Parathyroid adenoma (tissue), 2 donors: ENCODE measurements at regions not wholly inside any gene's neighbourhood (a gene's known extent, or its start where the extent isn't known, plus 50 kb on each side); places are given as distances from the start of the nearest gene placed in this dataset.

Source experiments
- H2AFZ ChIP-seq: fragments of 300-600 bp; sonication (generic); one replicate; pipeline ENCODE4 v1.7.0; 2017; ENCODE audit warnings: antibody characterized with exemption, mild to moderate bottlenecking
- H3K27ac ChIP-seq: fragments of 300-600 bp; sonication (generic); one replicate; pipeline ENCODE4 v1.7.0; 2017
- H3K27me3 ChIP-seq: fragments of 300-600 bp; sonication (generic); one replicate; pipeline ENCODE4 v1.7.0; 2017; ENCODE audit warnings: low read length; ENCODE audit not compliant: control insufficient read depth, insufficient read depth
- H3K36me3 ChIP-seq: fragments of 300-600 bp; sonication (generic); one replicate; pipeline ENCODE4 v1.7.0; 2017; ENCODE audit warnings: low read length; ENCODE audit not compliant: control insufficient read depth, insufficient read depth
- H3K4me1 ChIP-seq: fragments of 300-600 bp; sonication (generic); one replicate; pipeline ENCODE4 v1.7.0; 2017; ENCODE audit warnings: control low read depth
- H3K4me2 ChIP-seq: fragments of 300-600 bp; sonication (generic); one replicate; pipeline ENCODE4 v1.7.0; 2017; ENCODE audit warnings: low read length
- H3K4me3 ChIP-seq: fragments of 300-600 bp; sonication (generic); one replicate; pipeline ENCODE4 v1.7.0; 2017; ENCODE audit warnings: low read depth, low read length
- H3K79me2 ChIP-seq: fragments of 300-600 bp; sonication (generic); one replicate; pipeline ENCODE4 v1.7.0; 2017; ENCODE audit warnings: control low read depth
- H3K9ac ChIP-seq: fragments of 300-600 bp; sonication (generic); one replicate; pipeline ENCODE4 v1.7.0; 2017; ENCODE audit warnings: mild to moderate bottlenecking
- H3K9me3 ChIP-seq: fragments of 300-600 bp; sonication (generic); one replicate; pipeline ENCODE4 v1.7.0; 2017; ENCODE audit warnings: low read length; ENCODE audit not compliant: control insufficient read depth
- CTCF ChIP-seq: fragments of 300-600 bp; sonication (generic); IDR thresholded peaks from one replicate; pipeline ENCODE4 v1.7.0; 2017; ENCODE audit warnings: antibody characterized with exemption, mild to moderate bottlenecking
- donor health status: primary hyperparathyroidism.

- H2AFZ ChIP-seq: no peak overlapping the region
- H3K4me1 ChIP-seq: no peaks in the 10 kb centered on the region
- H3K9ac ChIP-seq: no peak overlapping the region
- no peaks in the 10 kb centered on the region for H3K79me2 ChIP-seq
- no peak overlapping the region for H3K4me3 ChIP-seq
- no peaks in the 10 kb centered on the region for H3K27me3 ChIP-seq
- H3K4me2 ChIP-seq: no peak overlapping the region
- TF ChIP-seq CTCF: no peak
- no peaks in the 10 kb centered on the region for H3K9me3 ChIP-seq
- no peak overlapping the region for H3K27ac ChIP-seq
- no peaks in the 10 kb centered on the region for H3K36me3 ChIP-seq
Observed at GRCh38 chr12:114990381-114990780, 306.4 kb upstream of the TBX3 start.

GRCh38 chr12:114986849-114987248, 302.9 kb upstream of the TBX3 start:
- Histone ChIP-seq H3K9me3 (no peaks in the 10 kb centered on the region), H3K79me2 (no peaks in the 10 kb centered on the region), H3K4me2 (no peak overlapping the region), H3K9ac (no peak overlapping the region), H3K27ac (no peak overlapping the region), H3K4me1 (no peaks in the 10 kb centered on the region), H3K36me3 (no peaks in the 10 kb centered on the region), H2AFZ (no peak overlapping the region), H3K4me3 (no peak overlapping the region), H3K27me3 (no peaks in the 10 kb centered on the region)
- TF ChIP-seq CTCF: no peak

GRCh38 chr12:114986178-114986714, 302.3 kb upstream of the TBX3 start:
- no peak overlapping the region for H3K4me3 ChIP-seq
- H3K4me1 ChIP-seq: no peaks in the 10 kb centered on the region
- no peaks in the 10 kb centered on the region for H3K9me3 ChIP-seq
- no peaks in the 10 kb centered on the region for H3K79me2 ChIP-seq
- no peak overlapping the region for H3K9ac ChIP-seq
- no peak overlapping the region for H3K4me2 ChIP-seq
- H3K27me3 ChIP-seq: no peaks in the 10 kb centered on the region
- H2AFZ ChIP-seq: no peak overlapping the region
- no peaks in the 10 kb centered on the region for H3K36me3 ChIP-seq
- TF ChIP-seq CTCF: no peak
- H3K27ac ChIP-seq: no peak overlapping the region

GRCh38 chr12:114984634-114985061, 300.7 kb upstream of the TBX3 start:
- Histone ChIP-seq H3K27ac (no peak overlapping the region), H3K79me2 (no peaks in the 10 kb centered on the region), H3K36me3 (no peaks in the 10 kb centered on the region), H3K9me3 (no peaks in the 10 kb centered on the region), H3K4me1 (no peaks in the 10 kb centered on the region), H3K4me3 (no peak overlapping the region), H3K9ac (no peak overlapping the region), H2AFZ (no peak overlapping the region), H3K27me3 (no peaks in the 10 kb centered on the region), H3K4me2 (no peak overlapping the region)
- TF ChIP-seq CTCF: no peak

GRCh38 chr12:114982760-114983159, 298.8 kb upstream of the TBX3 start:
- Histone ChIP-seq H3K4me1 (no peaks in the 10 kb centered on the region), H3K36me3 (no peaks in the 10 kb centered on the region)

More at GRCh38 chr12:114982760-114983159, 298.8 kb upstream of the TBX3 start:
- no peaks in the 10 kb centered on the region for H3K9me3 ChIP-seq
- no peak overlapping the region for H3K27ac ChIP-seq
- H3K27me3 ChIP-seq: peaks cover 3% of the 10 kb centered on the region
- H3K9ac ChIP-seq: no peak overlapping the region
- no peak for TF ChIP-seq CTCF
- H3K4me3 ChIP-seq: no peak overlapping the region
- no peak overlapping the region for H3K4me2 ChIP-seq
- H3K79me2 ChIP-seq: no peaks in the 10 kb centered on the region
- H2AFZ ChIP-seq: no peak overlapping the region
